Uterus (tissue), 2 donors: ENCODE measurements at regions not wholly inside any gene's neighbourhood (a gene's known extent, or its start where the extent isn't known, plus 50 kb on each side); places are given as distances from the start of the nearest gene placed in this dataset.

Source experiments
- POLR2A ChIP-seq, 2 donors: fragments of 450-650 bp; IDR thresholded peaks; one replicate each; pipeline ENCODE4 v1.6.1; 2016; ENCODE audit warnings: antibody characterized with exemption in 2 of 2, mild to moderate bottlenecking in 1 of 2, moderate library complexity in 1 of 2
- TF ChIP-seq, protein P1 (sequence below), 4 experiments: fragments of 200-600 bp in 2 of 4; fragments of 450-650 bp in 2 of 4; sonication (generic) in 2 of 4; IDR thresholded peaks; one replicate each; pipeline ENCODE4 v1.5.1; 2016 to 2019; ENCODE audit warnings: antibody characterized with exemption in 4 of 4, mild to moderate bottlenecking in 2 of 4, moderate library complexity in 1 of 4

DNA sequence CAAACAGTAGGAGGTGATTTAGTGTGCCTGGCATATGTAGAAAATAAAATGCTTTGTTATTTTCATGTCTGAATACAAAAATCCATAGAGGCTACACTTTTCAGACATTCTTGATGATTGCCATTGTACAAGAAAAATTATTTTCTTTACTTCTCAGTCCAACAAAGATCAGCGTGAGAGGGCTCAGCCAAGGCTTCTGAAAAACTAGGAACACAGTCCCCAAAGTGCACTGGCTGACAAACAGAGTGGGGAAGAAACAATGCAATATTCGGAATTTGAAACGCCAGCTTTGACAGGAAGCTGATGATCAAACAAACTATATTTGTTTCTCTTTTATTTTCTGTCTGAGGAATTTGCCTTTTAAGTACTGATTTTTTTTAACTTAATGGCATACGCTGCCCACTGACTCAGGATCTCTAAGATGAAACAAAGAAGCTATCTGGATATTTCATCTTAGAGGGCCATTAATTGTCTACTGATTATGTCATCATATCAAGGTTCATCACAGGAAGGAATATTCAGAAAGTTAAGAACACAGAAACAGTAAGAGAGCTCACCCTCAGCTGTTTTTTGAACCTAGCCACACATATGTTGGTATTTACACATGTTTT lies 197.0 kb upstream of the INHBA start:
- TF ChIP-seq, protein P1, sequence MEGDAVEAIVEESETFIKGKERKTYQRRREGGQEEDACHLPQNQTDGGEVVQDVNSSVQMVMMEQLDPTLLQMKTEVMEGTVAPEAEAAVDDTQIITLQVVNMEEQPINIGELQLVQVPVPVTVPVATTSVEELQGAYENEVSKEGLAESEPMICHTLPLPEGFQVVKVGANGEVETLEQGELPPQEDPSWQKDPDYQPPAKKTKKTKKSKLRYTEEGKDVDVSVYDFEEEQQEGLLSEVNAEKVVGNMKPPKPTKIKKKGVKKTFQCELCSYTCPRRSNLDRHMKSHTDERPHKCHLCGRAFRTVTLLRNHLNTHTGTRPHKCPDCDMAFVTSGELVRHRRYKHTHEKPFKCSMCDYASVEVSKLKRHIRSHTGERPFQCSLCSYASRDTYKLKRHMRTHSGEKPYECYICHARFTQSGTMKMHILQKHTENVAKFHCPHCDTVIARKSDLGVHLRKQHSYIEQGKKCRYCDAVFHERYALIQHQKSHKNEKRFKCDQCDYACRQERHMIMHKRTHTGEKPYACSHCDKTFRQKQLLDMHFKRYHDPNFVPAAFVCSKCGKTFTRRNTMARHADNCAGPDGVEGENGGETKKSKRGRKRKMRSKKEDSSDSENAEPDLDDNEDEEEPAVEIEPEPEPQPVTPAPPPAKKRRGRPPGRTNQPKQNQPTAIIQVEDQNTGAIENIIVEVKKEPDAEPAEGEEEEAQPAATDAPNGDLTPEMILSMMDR (IDR thresholded peaks at IDR 0.05): no peak
- no peak for TF ChIP-seq POLR2A (IDR thresholded peaks at IDR 0.05)
